ENCODE measurements at regions not wholly inside any gene's neighbourhood (a gene's known extent, or its start where the extent isn't known, plus 50 kb on each side); places are given as distances from the start of the nearest gene placed in this dataset.

- TF ChIP-seq POLR2A (IDR thresholded peaks at IDR 0.05; ENCODE audit: low read depth, low read length) (no peak), POLR2AphosphoS5 (IDR thresholded peaks at IDR 0.05; ENCODE audit: low read depth, low read length) (no peak), TAF1 (IDR thresholded peaks at IDR 0.05; ENCODE audit: low read depth, low read length) (no peak), POU2F2 (IDR thresholded peaks at IDR 0.05; ENCODE audit: low read depth, low read length) (no peak), SPI1 (IDR thresholded peaks at IDR 0.05; ENCODE audit: low read depth, low read length) (no peak), PAX5 (IDR thresholded peaks at IDR 0.05; ENCODE audit: insufficient read depth, low read length, severe bottlenecking) (no peak)
Observed at GRCh38 chr16:27703545-27703944, 153.6 kb downstream of the KATNIP start.
